Pons (tissue), 1 donor: ENCODE measurements at regions not wholly inside any gene's neighbourhood (a gene's known extent, or its start where the extent isn't known, plus 50 kb on each side); places are given as distances from the start of the nearest gene placed in this dataset.
"Not testable (repeated sequence)": the region's sequence is repeated elsewhere in the genome, so short reads cannot be mapped to it uniquely, and the experiment has no call there.

ENCODE experiments used
- DNase-seq: peaks from one replicate; pipeline ENCODE4 v3.0.0-alpha.2; 2016; ENCODE audit warnings: low spot score

GRCh38 chr1:189658381-189658780 lies 819.3 kb downstream of the BRINP3 start:
- peak; percentile 81 for DNase-seq

- no peak for DNase-seq
Measured at GRCh38 chr1:189659731-189660130, 817.9 kb downstream of the BRINP3 start.

DNA sequence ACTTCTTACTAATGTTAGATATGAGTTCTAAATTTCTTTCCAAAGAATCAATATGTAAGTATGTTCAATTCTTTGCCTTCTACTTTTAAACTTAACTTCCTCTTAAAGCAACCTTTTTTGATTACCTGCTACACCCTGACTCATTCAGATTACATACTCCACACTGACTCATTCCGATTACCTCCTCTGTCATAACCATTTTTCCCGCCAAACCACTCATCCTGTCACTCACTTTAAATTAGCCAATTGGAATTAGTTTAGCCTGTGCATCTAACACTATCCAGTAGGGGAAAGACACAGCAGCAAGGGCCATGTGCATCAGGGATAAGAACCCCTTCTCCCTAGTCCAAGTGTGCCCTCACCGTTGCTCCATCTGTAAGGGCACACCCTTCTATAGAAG lies 815.5 kb downstream of the BRINP3 start:
- no peak for DNase-seq

DNA sequence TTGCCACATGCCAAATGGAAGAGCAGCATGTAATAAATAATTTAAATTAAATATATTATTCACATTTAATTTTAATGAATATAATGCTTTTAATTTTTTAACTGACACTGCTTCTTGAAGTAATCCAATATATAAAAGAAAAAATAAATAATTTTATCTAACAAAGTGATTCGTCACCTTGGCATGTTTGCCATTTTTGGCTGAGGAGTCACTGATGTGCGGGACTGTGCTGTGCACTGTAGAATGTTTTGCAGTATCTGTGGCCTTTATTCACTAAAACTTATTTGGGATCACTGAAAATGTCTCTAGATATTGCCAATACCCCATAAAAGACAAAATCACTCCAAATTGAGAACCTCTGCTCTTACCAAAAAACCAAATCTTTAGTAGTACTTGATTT lies 807.8 kb downstream of the BRINP3 start:
- DNase-seq: no peak

DNA sequence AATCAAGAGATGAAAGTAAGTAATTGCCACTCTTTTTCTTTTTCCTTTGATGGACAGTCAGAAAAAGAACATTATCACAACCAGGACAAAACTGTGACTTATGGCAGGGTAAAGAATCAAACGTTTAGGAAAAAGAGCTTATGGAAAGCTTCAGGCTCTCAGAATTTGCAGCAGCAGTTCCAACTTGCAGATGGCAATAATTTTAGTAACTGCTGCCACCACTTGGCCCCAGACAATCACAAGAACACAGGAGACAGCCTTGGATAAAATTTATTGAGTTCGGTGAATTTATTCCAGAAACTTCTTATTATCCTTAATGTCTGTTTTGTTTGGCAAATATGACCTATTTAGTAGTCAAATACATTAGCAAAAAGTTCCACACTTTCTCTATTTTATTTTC lies 804.4 kb downstream of the BRINP3 start:
- DNase-seq: no peak

DNA sequence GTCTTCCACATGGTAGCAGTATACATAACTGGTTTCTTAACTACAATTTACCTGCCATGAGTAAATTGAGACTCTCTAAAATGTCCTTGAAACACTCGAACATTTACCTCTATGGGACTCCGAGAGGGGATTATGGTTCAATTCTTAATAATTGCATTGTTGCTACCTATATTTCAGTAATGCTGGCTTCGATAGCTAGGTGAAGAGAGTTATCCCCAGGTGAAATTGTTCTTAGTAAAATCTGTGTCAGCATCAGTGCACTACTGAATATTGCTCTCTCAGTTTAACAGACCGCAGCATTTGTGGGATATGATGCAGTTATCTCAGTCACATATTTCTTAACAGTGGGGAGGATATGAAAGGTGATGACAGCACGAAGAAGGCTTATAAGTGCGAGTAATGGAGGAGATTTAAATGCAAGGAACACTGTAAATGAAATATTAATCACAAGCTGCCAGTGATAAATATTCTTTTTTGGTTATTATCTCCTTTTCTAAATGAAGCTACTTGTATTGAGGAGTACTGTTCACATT lies 801.9 kb downstream of the BRINP3 start:
- DNase-seq: no peak

DNA sequence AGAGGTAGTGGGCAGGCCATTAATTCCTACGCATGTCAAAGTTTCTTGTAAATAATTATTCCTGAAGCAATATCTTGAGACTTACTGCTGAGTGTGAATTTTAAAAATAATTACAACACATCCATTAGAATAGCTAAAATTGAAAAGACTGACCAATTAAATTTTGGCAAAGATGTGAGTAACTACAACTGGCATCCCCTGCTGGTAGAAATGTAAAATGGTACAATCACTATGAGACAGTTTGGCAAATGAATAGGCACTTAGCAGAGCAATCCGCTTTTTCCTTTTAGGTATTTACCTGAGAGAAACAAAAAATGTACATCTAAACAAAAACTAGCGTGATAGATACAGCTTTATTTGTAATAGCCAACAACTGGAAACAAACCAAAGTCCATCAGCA lies 798.9 kb downstream of the BRINP3 start:
- DNase-seq: no peak

- DNase-seq: no peak
Measured at GRCh38 chr1:189681252-189681919, 796.3 kb downstream of the BRINP3 start.

GRCh38 chr1:189682591-189682990 lies 795.1 kb downstream of the BRINP3 start:
- no peak for DNase-seq

- DNase-seq: no peak
Measured at GRCh38 chr1:189686288-189686687, 791.4 kb downstream of the BRINP3 start.

- no peak for DNase-seq
Measured at GRCh38 chr1:189693140-189693539, 784.5 kb downstream of the BRINP3 start.

DNA sequence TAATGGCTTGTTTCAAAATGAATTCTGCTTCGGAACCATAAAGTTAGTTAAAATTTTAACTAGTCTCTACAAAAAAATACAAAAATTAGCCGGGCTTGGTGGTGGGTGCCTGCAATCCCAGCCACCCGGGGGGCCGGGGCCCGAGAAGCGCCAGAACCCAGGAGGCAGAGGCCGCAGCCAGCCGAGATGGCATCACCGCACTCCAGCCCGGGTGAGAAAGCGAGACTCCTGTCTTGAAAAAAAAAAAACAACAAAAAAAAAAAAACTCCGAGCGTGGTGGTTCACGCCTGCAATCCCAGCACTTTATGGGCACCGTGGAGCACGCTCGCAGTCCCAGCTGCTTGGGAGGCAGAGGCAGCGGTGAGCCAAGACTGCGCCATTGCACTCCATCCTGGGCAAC lies 781.4 kb downstream of the BRINP3 start:
- DNase-seq: no peak

DNA sequence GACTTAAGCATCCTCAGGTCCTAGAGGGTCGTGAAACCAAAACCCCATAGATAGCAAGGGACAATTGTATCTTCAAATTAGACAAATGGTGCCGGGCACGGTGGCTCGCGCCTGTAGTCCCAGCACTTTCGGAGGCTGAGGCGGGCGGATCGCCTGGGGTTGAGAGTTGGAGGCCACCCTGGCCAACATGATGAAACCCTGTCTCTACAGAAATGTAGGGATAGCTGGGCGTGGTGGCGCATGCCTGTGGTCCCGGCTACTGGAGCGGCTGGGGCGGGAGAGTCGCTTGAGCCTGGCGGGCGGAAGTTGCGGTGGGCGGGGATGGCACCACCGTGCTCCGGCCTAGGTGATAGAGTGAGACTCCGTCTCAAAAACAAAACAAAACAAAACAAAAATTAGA lies 780.6 kb downstream of the BRINP3 start:
- no peak for DNase-seq

DNA sequence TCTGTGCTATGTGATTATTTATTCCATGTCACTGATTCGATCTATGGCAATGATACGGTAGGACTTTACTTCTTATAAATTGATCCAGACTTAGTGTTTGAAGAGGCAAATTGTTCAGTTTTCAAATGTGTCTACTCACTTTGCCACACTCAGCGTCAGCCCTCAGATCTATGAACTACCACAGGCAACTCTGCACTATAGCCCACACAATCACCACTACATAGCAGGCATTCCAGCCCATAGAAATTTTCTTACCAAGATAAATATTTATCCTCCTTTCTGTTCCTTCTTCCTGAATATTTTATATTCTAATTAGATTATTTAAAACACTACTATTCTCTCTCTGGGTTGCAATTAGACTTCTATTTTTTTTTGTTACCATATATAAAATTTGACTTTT lies 776.1 kb downstream of the BRINP3 start:
- no peak for DNase-seq

- no peak for DNase-seq
Measured at GRCh38 chr1:189706594-189706993, 771.1 kb downstream of the BRINP3 start.

- DNase-seq: no peak
Measured at GRCh38 chr1:189708674-189709073, 769.0 kb downstream of the BRINP3 start.

- DNase-seq: not testable (repeated sequence)
Measured at GRCh38 chr1:189718147-189718795, 759.4 kb downstream of the BRINP3 start.

GRCh38 chr1:189726806-189727205 lies 750.9 kb downstream of the BRINP3 start:
- no peak for DNase-seq

DNA sequence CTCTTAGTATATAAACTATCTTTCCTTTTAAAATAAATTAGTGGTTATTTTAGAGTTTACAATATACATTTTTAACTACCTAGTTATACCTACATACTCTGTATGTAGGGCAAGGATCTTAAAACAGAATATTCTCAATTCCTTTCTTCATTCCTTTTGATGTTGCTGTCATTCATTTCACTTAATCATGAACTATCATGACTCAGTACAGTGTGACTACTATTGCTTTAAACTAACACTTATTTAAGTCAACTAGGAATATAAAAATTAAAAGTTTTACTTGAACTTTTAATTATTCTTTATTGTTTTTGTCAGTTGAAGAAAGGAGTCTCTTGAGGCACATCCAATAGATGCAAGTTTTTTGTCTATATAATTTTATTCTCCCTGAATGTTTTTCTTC lies 726.4 kb downstream of the BRINP3 start:
- no peak for DNase-seq

DNA sequence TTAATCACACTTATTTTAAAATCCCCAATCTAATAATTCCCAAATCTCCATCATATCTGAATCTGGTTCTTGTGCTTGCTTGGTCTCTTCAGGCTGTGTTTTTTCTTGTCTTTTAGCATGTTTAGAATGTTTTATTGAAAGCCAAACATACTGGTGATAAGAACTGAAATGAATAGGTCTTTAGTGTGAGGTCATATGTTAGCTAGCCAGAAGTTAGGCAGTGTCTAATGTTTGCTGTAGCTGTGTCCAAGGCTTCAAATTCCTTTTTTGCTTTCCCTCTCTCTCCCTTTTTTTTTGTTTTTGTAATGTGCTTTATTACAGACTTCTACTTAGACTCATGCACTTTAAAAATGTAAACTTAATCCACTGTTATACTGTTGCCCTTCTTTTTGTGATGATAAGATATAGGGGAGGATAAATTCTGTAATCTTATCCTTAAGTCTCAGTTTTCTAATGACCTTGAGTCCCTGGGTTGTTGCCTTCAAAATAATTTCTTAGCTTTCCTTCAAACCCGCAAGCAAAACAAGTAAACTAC lies 725.1 kb downstream of the BRINP3 start:
- DNase-seq: no peak

DNA sequence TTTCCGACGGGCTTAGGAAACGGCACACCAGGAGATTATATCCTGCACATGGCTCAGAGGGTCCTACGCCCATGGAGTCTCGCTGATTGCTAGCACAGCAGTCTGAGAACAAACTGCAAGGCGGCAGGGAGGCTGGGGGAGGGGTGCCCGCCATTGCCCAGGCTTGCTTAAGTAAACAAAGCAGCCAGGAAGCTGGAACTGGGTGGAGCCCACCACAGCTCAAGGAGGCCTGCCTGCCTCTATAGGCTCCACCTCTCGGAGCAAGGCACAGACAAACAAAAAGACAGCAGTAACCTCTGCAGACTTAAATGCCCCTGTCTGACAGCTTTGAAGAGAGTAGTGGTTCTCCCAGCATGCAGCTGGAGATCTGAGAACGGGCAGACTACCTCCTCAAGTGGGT lies 722.6 kb downstream of the BRINP3 start:
- DNase-seq: not testable (repeated sequence)

DNA sequence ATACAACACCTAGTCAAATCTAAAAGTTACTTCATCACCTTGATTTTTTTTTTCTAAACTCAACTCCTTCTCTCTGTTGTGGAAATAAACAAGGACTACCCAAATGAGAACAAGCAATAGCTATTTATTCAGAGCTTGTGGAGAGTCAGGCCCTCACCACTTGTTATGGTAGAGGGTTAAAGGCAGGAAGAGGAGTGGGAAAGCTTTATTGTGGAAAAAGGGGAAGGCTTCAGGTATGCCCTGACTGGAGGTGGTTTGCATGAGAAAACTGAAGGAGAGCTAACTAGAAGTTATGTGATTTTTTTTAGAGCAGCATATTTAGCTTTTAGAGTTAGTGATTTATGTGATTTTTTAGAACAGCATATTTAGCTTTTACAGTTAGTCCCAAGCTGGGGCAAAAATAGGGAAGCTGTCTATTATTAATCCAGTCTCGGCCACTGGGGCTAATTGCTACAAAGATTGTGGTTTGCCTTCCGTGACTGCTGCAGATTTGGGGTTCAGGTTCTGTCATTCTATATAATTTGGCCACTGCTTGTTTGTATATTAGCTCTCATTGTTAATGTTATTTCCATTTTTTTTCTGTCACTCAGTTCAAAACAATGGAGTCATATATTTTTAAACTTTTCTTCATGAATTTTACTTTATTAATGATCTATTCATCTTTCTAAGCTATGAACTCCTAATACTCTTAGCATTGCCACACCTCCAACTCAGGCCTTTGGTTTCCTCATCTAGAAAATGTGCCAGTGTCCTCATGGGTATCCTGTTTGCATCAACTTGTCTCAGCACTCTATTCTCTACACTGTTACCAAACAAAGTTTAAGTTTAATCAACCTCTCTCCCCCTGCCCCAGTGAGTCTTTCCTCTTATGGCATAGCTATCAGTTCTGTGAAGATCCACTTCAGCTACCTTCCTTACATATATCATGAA lies 713.0 kb downstream of the BRINP3 start:
- no peak for DNase-seq
